GM20000 (cell line): ENCODE measurements at regions not wholly inside any gene's neighbourhood (a gene's known extent, or its start where the extent isn't known, plus 50 kb on each side); places are given as distances from the start of the nearest gene placed in this dataset.
"Not testable (repeated sequence)": the region's sequence is repeated elsewhere in the genome, so short reads cannot be mapped to it uniquely, and the experiment has no call there.

ENCODE experiments used
- DNase-seq: peaks from one replicate; pipeline ENCODE4 v3.0.0; 2012; ENCODE audit warnings: low spot score
- TF ChIP-seq, protein P1 (sequence below): IDR thresholded peaks from 2 replicates; pipeline ENCODE4 v1.5.1; 2012; ENCODE audit warnings: mild to moderate bottlenecking, control low read depth; ENCODE audit errors: extremely low read depth, missing control alignments

DNA sequence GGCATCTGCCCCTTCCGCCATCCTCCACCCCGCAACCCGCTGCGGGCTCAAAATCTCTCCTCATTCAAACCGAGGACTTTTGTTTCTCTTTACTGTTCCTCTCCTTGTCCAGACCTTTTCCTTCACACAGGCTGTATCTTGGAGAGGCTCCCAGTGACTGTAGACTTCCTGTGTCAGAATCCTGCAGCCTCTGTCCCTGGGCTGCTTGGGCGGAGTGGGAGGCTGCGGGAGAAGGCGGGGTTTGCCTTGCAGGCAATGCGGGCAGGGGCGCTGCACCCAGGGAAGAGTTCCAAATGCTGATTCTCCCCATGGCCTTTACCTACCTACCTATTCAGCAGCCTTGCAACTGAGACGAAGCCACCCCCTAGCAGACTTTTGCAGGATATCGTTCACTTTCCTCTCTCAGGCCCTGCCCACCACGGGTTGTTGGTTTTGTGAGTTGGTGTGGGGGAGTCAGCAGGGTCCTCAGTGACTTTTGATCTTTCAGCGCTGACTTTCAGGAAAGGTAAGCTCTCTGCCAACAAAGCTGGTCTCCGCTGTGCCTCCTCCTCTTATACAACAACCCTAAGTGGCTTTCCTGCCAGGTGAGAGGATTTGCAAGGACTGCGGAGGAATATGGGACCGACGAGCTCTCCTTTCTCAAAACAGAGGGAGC, 79.0 kb upstream of the KCNA1 start:
- TF ChIP-seq, protein P1, sequence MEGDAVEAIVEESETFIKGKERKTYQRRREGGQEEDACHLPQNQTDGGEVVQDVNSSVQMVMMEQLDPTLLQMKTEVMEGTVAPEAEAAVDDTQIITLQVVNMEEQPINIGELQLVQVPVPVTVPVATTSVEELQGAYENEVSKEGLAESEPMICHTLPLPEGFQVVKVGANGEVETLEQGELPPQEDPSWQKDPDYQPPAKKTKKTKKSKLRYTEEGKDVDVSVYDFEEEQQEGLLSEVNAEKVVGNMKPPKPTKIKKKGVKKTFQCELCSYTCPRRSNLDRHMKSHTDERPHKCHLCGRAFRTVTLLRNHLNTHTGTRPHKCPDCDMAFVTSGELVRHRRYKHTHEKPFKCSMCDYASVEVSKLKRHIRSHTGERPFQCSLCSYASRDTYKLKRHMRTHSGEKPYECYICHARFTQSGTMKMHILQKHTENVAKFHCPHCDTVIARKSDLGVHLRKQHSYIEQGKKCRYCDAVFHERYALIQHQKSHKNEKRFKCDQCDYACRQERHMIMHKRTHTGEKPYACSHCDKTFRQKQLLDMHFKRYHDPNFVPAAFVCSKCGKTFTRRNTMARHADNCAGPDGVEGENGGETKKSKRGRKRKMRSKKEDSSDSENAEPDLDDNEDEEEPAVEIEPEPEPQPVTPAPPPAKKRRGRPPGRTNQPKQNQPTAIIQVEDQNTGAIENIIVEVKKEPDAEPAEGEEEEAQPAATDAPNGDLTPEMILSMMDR = no peak
- DNase-seq = no peak

DNA sequence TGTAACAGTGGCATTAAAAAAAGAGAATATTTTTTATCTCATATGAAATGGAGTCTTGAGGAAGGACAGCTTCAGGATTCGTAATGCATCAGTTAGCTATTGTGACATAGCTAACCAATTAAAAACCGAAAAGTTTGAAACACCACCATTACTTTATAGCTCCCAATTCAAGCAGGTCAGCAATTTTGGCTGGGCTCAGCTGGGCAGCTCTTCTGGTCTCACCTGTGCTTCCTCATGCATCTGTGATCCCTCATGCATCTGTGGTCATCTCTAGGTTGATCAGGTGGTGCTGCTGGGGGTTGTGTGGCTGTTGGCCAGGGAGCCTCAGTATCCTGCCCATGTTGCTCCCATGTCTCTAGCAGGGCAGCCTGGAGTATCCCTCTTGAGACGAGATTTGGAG, 76.7 kb upstream of the KCNA1 start:
- no peak for DNase-seq

DNA sequence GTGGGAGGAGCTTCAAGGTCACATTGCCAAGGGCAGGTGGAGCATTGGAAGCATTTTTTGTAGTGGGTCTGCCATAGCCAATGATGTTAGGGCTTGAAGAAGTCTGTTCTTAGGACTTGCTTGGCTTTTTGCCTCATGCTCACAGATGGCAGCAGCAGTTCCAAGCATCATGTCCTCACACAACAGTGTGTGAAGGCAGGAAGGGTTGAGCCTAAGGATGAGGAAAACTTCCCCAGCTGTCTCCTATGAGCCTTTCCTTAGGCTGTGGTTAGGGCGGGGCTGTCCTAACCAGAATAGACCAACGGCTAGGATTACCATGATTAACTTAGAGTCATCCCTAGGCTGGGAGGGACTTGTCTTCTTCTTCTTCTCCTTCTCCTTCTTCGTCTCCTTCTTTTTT, 76.2 kb upstream of the KCNA1 start:
- no peak for DNase-seq
- TF ChIP-seq, protein P1 = no peak

More for the DNA sequence above, 76.7 kb upstream of the KCNA1 start:
- TF ChIP-seq, protein P1 = no peak

DNA sequence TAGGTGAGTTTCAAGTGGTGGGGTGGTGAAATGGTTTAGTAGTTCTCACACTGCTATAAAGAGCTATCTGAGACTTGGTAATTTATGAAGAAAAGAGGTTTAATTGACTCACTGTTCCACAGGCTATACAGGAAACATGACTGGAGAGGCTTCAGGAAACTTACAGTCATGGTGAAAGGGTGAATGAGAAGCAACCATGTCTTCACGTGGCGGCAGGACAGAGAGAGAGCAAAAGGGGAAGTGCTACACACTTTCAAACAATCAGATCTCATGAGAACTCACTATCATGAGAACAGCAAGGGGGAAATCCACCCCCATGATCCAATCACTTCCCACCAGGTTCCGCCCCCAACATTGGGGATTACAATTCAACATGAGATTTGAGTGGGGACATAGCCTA, 67.3 kb upstream of the KCNA1 start:
- not testable (repeated sequence) for DNase-seq

DNA sequence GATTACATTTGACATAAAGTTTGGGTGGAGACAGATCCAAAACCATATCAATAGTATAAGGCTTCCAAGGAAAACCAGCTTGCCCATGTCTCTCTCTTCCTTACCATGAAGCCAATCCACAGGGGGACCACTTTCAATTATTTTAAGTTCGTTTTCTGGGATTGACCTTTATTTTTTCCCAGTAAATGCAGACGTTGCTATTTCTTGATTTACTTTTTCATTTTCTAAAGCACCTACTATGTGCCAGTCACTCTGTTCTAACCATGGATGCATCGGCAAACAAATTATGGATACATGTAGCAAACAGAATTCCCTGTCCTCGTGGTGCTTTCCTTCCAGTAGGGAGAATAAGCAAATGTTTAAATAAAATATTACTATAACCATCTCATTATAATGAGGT, 65.8 kb upstream of the KCNA1 start:
- TF ChIP-seq, protein P1 = no peak
- DNase-seq = no peak

DNA sequence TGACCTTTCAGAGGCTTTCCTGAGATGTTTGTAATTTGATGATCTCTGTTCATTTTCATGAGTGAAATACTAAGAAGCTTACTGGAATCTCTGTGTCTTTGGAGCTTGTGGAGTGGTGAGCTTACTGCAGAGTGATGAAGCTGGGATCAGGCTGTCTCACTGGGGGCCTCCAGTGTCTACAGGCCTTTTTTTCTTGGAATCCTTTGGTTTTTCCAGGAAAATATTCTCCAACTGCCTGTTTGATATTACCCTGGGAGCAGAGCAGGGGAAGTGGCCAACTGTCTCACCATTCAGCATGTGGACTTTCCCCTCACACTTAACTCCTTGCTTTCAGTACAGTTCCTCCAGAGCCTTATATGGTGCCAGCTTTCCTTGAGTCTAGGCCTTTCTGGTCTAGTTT, 62.0 kb upstream of the KCNA1 start:
- TF ChIP-seq, protein P1 = no peak
- no peak for DNase-seq

DNA sequence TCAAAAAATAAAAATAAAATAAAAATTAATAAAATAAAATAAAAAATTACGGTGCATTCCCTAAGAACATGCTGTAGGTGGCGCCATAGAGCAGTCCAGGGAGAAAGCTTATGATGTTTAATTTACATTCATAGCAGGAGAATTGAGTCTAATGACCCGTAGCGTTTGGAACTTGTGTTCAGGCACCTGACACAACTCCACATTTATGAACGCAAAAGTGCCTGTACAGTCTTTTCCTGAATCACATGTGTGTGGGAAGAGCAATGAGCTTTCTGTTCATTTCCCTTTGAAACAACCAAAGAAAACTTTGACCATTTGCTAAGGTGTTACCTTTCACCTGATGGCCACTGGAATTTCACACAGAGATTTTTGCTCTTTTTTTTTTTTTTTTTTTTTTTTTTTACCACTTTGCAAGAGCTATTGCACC, 60.6 kb upstream of the KCNA1 start:
- peak; percentile 48 for DNase-seq
- TF ChIP-seq, protein P1 = peak; percentile 26

DNA sequence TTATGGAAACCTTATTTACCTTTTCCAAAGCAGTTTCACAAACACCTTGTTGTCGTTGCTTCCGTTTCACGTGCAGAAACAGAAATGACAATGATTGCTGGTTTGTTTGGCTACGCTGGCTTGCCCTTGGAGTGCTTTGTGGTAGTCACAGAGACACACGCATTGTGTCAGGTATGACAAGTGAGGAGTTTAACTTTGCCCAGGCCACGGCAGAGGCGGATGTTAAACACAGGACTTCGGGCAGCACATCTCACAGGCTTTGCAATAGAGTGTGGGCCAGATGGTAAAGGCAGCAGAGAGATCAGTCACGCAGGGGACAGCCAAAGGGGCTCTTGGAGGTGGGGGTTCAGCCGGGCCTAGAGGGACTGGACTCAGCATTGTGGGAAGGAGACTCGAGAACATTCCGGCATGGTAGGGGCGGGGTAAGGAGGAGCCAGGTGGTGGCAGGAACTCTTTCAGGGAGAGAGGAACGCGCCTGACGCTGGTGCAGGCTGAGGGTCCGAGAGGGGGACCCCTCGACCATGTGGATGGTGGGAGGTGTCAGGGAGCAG, 59.8 kb upstream of the KCNA1 start:
- TF ChIP-seq, protein P1 = no peak

More for the DNA sequence above, 59.8 kb upstream of the KCNA1 start:
- no peak for DNase-seq
